Heart left ventricle (tissue), 16 donors: ENCODE measurements at regions not wholly inside any gene's neighbourhood (a gene's known extent, or its start where the extent isn't known, plus 50 kb on each side); places are given as distances from the start of the nearest gene placed in this dataset.

Experiments used
- ATAC-seq, 4 donors: fragments of 200-7000 bp; cut with Tn5 transposase; one replicate each; pipeline ENCODE4 v1.9.1; 2020 to 2022; ENCODE audit warnings: moderate library complexity in 4 of 4, mild to moderate bottlenecking in 3 of 4, moderate number of reproducible peaks in 1 of 4
- DNase-seq, 5 donors: peaks; one replicate each; pipeline ENCODE4 v3.0.0-alpha.2; 2020
- H3K27ac ChIP-seq, 12 donors: fragments of 200-600 bp; sonication (generic) in 4 of 12; one replicate each; pipeline versions ENCODE4 v1.5.0 to v1.8.0; 2016 to 2022; ENCODE audit warnings: mild to moderate bottlenecking in 2 of 12
- H3K27me3 ChIP-seq, 9 donors: fragments of 200-600 bp; sonication (generic) in 2 of 9; one replicate each; pipeline versions ENCODE4 v1.5.1 to v1.8.0; 2016 to 2022; ENCODE audit warnings: mild to moderate bottlenecking in 3 of 9
- H3K36me3 ChIP-seq, 9 donors: fragments of 200-600 bp; sonication (generic) in 2 of 9; one replicate each; pipeline versions ENCODE4 v1.5.0 to v1.8.0; 2018 to 2022; ENCODE audit warnings: mild to moderate bottlenecking in 2 of 9
- H3K4me1 ChIP-seq, 12 donors: fragments of 200-600 bp; sonication (generic) in 4 of 12; one replicate each; pipeline versions ENCODE4 v1.5.0 to v1.8.0; 2016 to 2022; ENCODE audit warnings: mild to moderate bottlenecking in 3 of 12
- H3K4me3 ChIP-seq, 12 donors: fragments of 200-600 bp; sonication (generic) in 4 of 12; one replicate each; pipeline versions ENCODE4 v1.5.0 to v1.8.0; 2017 to 2022; ENCODE audit warnings: mild to moderate bottlenecking in 9 of 12, moderate library complexity in 4 of 12
- H3K9me3 ChIP-seq, 12 donors: fragments of 200-600 bp; sonication (generic) in 4 of 12; one replicate each; pipeline versions ENCODE4 v1.5.0 to v1.8.0; 2016 to 2022; ENCODE audit warnings: mild to moderate bottlenecking in 1 of 12
- POLR2A ChIP-seq, 2 donors: fragments of 450-650 bp; IDR thresholded peaks; one replicate each; pipeline ENCODE4 v1.6.1; 2017; ENCODE audit warnings: antibody characterized with exemption in 2 of 2, mild to moderate bottlenecking in 2 of 2, moderate library complexity in 2 of 2
- WGBS, 4 donors: extraction: QIAGEN DNeasy Blood & Tissue Kit in 2 of 4; methylation state at CpG; one replicate each; pipeline versions ENCODE4 v1.1.5 to v1.1.7; 2013 to 2018; 5-methylcytosine and 5-hydroxymethylcytosine counted together
- intact Hi-C, 10 donors: fragments of 100-400 bp; cut with DNase I; formaldehyde crosslinking; loops; one replicate each; pipeline versions ENCODE4 v1.11.1 to v1.14.2; 2022
- TF ChIP-seq, protein P1 (sequence below), 12 donors: fragments of 200-600 bp; sonication (generic) in 4 of 12; IDR thresholded peaks; one replicate each; pipeline versions ENCODE4 v1.5.0 to v1.8.0; 2018 to 2022; ENCODE audit warnings: antibody characterized with exemption in 12 of 12, mild to moderate bottlenecking in 5 of 12
- donor health status: ischemic (EF 13 %, LVEDD 7.1; RV severe dilation, severe dysfunction).
- donor health status: healthy with polysubstance abuse.
- donor health status: DM: no; HTN: yes; CAD: no.
- donor health status: DM: no; HTN: no; CAD: no.
- donor health status: ischemic (EF 25% LVEDD 6.9; RV normal size, moderate dysfunction).
- donor health status: ischemic (EF 25% LVEDD 5.7; RV mildly dilated, moderate dysfunction).
- donor health status: healthy.
- donor health status: DM: yes; HTN: yes; CAD: no.
- donor health status: ischemic (EF 35%, LVEDD 5.7; RV mildly dilated, moderate dysfunction).
- donor health status: nonischemic (EF 11% LVEDD 7.7; RV severe dilation, severe dysfunction).
- donor health status: DM: yes; HTN: yes; CAD: no.
- donor health status: PGD.
- donor health status: ischemic (EF 29% LVEDD 5.4; RV normal size, mild dysfunction).
- donor health status: nonischemic (EF 23%, LVEDD 6.1; RV moderate dilation, normal function).

GRCh38 chr1:198809247-198809646 lies 170.4 kb downstream of the PTPRC start:
- DNase-seq = no peak
- no peaks in the 10 kb centered on the region for H3K4me1 ChIP-seq
- intact Hi-C loops = no loop called here
- ATAC-seq = no peak
- no peaks in the 10 kb centered on the region for H3K36me3 ChIP-seq
- no peaks in the 10 kb centered on the region for H3K27me3 ChIP-seq
- H3K9me3 ChIP-seq = peaks cover 0 to 20% (median 9%) of the 10 kb centered on the region in 12 donors
- H3K4me3 ChIP-seq = no peak overlapping the region
- no peak overlapping the region for H3K27ac ChIP-seq
- 61 to 75% (median 65%) methylated on average over 1 of the region's 1 CpG for WGBS, 4 donors
- no peak for TF ChIP-seq POLR2A (IDR thresholded peaks at IDR 0.05)
- TF ChIP-seq, protein P1, sequence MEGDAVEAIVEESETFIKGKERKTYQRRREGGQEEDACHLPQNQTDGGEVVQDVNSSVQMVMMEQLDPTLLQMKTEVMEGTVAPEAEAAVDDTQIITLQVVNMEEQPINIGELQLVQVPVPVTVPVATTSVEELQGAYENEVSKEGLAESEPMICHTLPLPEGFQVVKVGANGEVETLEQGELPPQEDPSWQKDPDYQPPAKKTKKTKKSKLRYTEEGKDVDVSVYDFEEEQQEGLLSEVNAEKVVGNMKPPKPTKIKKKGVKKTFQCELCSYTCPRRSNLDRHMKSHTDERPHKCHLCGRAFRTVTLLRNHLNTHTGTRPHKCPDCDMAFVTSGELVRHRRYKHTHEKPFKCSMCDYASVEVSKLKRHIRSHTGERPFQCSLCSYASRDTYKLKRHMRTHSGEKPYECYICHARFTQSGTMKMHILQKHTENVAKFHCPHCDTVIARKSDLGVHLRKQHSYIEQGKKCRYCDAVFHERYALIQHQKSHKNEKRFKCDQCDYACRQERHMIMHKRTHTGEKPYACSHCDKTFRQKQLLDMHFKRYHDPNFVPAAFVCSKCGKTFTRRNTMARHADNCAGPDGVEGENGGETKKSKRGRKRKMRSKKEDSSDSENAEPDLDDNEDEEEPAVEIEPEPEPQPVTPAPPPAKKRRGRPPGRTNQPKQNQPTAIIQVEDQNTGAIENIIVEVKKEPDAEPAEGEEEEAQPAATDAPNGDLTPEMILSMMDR (IDR thresholded peaks at IDR 0.05) = no peak

GRCh38 chr1:198811449-198811848 lies 172.6 kb downstream of the PTPRC start:
- intact Hi-C loops = no loop called here
- Histone ChIP-seq H3K9me3 (peaks cover 0 to 42% (median 16%) of the 10 kb centered on the region in 12 donors), H3K4me1 (no peaks in the 10 kb centered on the region), H3K27ac (no peak overlapping the region), H3K27me3 (no peaks in the 10 kb centered on the region), H3K4me3 (no peak overlapping the region), H3K36me3 (no peaks in the 10 kb centered on the region)
- TF ChIP-seq, protein P1 (IDR thresholded peaks at IDR 0.05) = no peak
- no peak for TF ChIP-seq POLR2A (IDR thresholded peaks at IDR 0.05)
- ATAC-seq = no peak
- WGBS, 4 donors = 51 to 59% (median 55%) methylated on average over 3 of the region's 3 CpGs
- no peak for DNase-seq

- Histone ChIP-seq H3K36me3 (no peaks in the 10 kb centered on the region), H3K27ac (no peak overlapping the region), H3K4me3 (no peak overlapping the region), H3K27me3 (no peaks in the 10 kb centered on the region), H3K9me3 (no peaks in the 10 kb centered on the region), H3K4me1 (no peaks in the 10 kb centered on the region)
- TF ChIP-seq, protein P1 (IDR thresholded peaks at IDR 0.05) = no peak
- no peak for TF ChIP-seq POLR2A (IDR thresholded peaks at IDR 0.05)
- DNase-seq (no peak), ATAC-seq (no peak)
- WGBS, 4 donors = 85 to 95% (median 92%) methylated on average over 1 of the region's 1 CpG
- intact Hi-C loops = no loop called here
These were observed 184.8 kb downstream of the PTPRC start for GRCh38 chr1:198823626-198824025.

GRCh38 chr1:198825254-198825653 lies 186.4 kb downstream of the PTPRC start:
- TF ChIP-seq, protein P1 (IDR thresholded peaks at IDR 0.05) = no peak
- TF ChIP-seq POLR2A (IDR thresholded peaks at IDR 0.05) = no peak
- 88 to 100% (median 98%) methylated on average over 1 of the region's 1 CpG for WGBS, 4 donors
- Histone ChIP-seq H3K27me3 (no peaks in the 10 kb centered on the region), H3K4me1 (no peaks in the 10 kb centered on the region), H3K27ac (no peak overlapping the region), H3K9me3 (no peaks in the 10 kb centered on the region), H3K4me3 (no peak overlapping the region), H3K36me3 (no peaks in the 10 kb centered on the region)
- ATAC-seq (no peak), DNase-seq (no peak)
- intact Hi-C loops = loop anchor here in 1 of 10 donors (5.0 kb wide), 1 partner anchor 747 kb away; no protein-coding TSS in a partner anchor
